Neural progenitor cell (in vitro differentiated cells): ENCODE measurements at regions not wholly inside any gene's neighbourhood (a gene's known extent, or its start where the extent isn't known, plus 50 kb on each side); places are given as distances from the start of the nearest gene placed in this dataset.

Experiments used
- EZH2 ChIP-seq: fragments of 200-600 bp; sonication (generic); IDR thresholded peaks from 2 replicates; pipeline ENCODE4 v1.6.1; 2017; ENCODE audit warnings: antibody characterized with exemption, mild to moderate bottlenecking, moderate library complexity
- TF ChIP-seq, protein P1 (sequence below): fragments of 200-600 bp; sonication (generic); IDR thresholded peaks from 2 replicates; pipeline ENCODE4 v1.5.1; 2017; ENCODE audit warnings: antibody characterized with exemption, mild to moderate bottlenecking

DNA sequence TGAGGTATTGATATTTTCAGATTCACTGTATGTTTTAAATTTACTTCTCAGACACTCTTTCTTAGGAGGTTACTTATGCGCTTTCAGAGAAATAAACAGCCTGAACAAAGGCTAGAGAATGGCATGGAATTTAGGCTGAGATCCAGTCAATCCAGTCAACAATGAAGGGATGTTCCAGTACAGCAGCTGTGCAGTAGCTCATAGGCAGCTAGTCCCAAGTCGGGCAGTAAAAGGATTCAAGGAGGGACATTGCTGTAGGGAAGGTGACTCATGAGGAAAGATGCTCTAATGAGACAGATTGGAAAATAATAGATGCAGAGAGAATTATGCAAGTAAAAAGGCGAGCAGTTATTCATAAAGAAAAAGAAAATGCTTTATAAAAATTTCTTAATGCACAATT is 397.9 kb upstream of the RGPD4 start:
- TF ChIP-seq, protein P1, sequence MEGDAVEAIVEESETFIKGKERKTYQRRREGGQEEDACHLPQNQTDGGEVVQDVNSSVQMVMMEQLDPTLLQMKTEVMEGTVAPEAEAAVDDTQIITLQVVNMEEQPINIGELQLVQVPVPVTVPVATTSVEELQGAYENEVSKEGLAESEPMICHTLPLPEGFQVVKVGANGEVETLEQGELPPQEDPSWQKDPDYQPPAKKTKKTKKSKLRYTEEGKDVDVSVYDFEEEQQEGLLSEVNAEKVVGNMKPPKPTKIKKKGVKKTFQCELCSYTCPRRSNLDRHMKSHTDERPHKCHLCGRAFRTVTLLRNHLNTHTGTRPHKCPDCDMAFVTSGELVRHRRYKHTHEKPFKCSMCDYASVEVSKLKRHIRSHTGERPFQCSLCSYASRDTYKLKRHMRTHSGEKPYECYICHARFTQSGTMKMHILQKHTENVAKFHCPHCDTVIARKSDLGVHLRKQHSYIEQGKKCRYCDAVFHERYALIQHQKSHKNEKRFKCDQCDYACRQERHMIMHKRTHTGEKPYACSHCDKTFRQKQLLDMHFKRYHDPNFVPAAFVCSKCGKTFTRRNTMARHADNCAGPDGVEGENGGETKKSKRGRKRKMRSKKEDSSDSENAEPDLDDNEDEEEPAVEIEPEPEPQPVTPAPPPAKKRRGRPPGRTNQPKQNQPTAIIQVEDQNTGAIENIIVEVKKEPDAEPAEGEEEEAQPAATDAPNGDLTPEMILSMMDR: no peak
- TF ChIP-seq EZH2: no peak
